PC-9 (cell line): ENCODE measurements at regions not wholly inside any gene's neighbourhood (a gene's known extent, or its start where the extent isn't known, plus 50 kb on each side); places are given as distances from the start of the nearest gene placed in this dataset.

Experiments
- BruUV-seq: library from RNA; stranded (reverse); fragments of 400-500 nt; replicated peaks from 2 replicates; lab custom pipeline; 2021; lab: Mats Ljungman, UMichigan
- CTCF ChIA-PET: fragments of 300-600 bp; sonication (Branson Sonifier 250); formaldehyde crosslinking; loops from one replicate; lab custom pipeline; 2022; ENCODE audit warnings: antibody characterized with exemption; lab: Charles Lee
- POLR2A ChIA-PET: fragments of 300-600 bp; sonication (Branson Sonifier 250); formaldehyde crosslinking; loops from one replicate; lab custom pipeline; 2022; ENCODE audit warnings: antibody characterized with exemption; ENCODE audit not compliant: unreplicated experiment; lab: Charles Lee
- DNase-seq, 2 experiments: peaks; one replicate each; pipeline versions ENCODE4 v3.0.0 to v3.0.0-alpha.2; 2015 to 2022; ENCODE audit warnings: mixed read lengths in 1 of 2
- H2AFZ ChIP-seq: fragments of 200-600 bp; sonication (generic); 2 replicates; pipeline ENCODE4 v1.8.1; 2017; ENCODE audit warnings: antibody characterized with exemption
- H3F3A ChIP-seq: fragments of 200-600 bp; sonication (generic); 2 replicates; pipeline ENCODE4 v1.8.1; 2017; ENCODE audit warnings: antibody characterized with exemption, mild to moderate bottlenecking, low read depth; ENCODE audit not compliant: insufficient read depth
- H3K27ac ChIP-seq: fragments of 200-600 bp; sonication (generic); 2 replicates; pipeline ENCODE4 v1.6.1; 2016; ENCODE audit warnings: mixed run types
- H3K27me3 ChIP-seq: fragments of 200-600 bp; sonication (generic); 2 replicates; pipeline ENCODE4 v1.6.1; 2016; ENCODE audit warnings: low read depth, mixed run types; ENCODE audit not compliant: insufficient read depth
- H3K36me3 ChIP-seq: fragments of 200-600 bp; sonication (generic); 2 replicates; pipeline ENCODE4 v1.6.1; 2016; ENCODE audit warnings: low read depth, mixed run types
- H3K4me1 ChIP-seq: fragments of 200-600 bp; sonication (generic); replicated peaks from 2 replicates; pipeline ENCODE4 v1.6.1; 2016; ENCODE audit warnings: mixed run types; ENCODE audit not compliant: insufficient read depth
- H3K4me2 ChIP-seq: fragments of 200-600 bp; sonication (generic); 2 replicates; pipeline ENCODE4 v1.6.1; 2017; ENCODE audit warnings: mixed run types
- H3K4me3 ChIP-seq: fragments of 200-600 bp; sonication (generic); 2 replicates; pipeline ENCODE4 v1.6.1; 2016; ENCODE audit warnings: mixed run types
- H3K79me2 ChIP-seq: fragments of 200-600 bp; sonication (generic); 2 replicates; pipeline ENCODE4 v1.6.1; 2017; ENCODE audit warnings: low read depth, mixed run types
- H3K9me2 ChIP-seq: fragments of 200-600 bp; sonication (generic); 2 replicates; pipeline ENCODE4 v1.8.1; 2017; ENCODE audit warnings: mild to moderate bottlenecking; ENCODE audit not compliant: insufficient read depth
- H3K9me3 ChIP-seq: fragments of 200-600 bp; sonication (generic); 2 replicates; pipeline ENCODE4 v1.8.1; 2016; ENCODE audit warnings: low read depth; ENCODE audit not compliant: insufficient read depth
- H4K20me1 ChIP-seq: fragments of 200-600 bp; sonication (generic); 2 replicates; pipeline ENCODE4 v1.8.1; 2017; ENCODE audit not compliant: insufficient read depth
- CTCF ChIP-seq: fragments of 200-600 bp; sonication (generic); conservative IDR thresholded peaks from 2 replicates; pipeline ENCODE4 v1.6.1; 2017; ENCODE audit warnings: mixed run types, antibody characterized with exemption, mild to moderate bottlenecking, moderate library complexity
- EZH2 ChIP-seq: fragments of 200-600 bp; sonication (generic); IDR thresholded peaks from 2 replicates; pipeline ENCODE4 v1.8.0; 2017; ENCODE audit warnings: antibody characterized with exemption, low read depth
- intact Hi-C: fragments of 100-400 bp; cut with micrococcal nuclease; formaldehyde crosslinking; loops from one replicate; pipeline ENCODE4 v1.10.0; 2022; ENCODE audit not compliant: unreplicated experiment

GRCh38 chr1:82542141-82542540 is 741.4 kb downstream of the ADGRL2 start:
- no peaks in the 10 kb centered on the region for H3K9me3 ChIP-seq
- ChIA-PET CTCF (no interaction called here), POLR2A (no interaction called here)
- DNase-seq: no peak
- no peak overlapping the region for H3K27ac ChIP-seq
- H4K20me1 ChIP-seq: no peaks in the 10 kb centered on the region
- BruUV-seq: no TSS peak
- no peaks in the 10 kb centered on the region for H3K36me3 ChIP-seq
- no peak overlapping the region for H3K4me2 ChIP-seq
- H2AFZ ChIP-seq: no peak overlapping the region
- intact Hi-C loops: no loop called here
- no peaks in the 10 kb centered on the region for H3K79me2 ChIP-seq
- H3K4me3 ChIP-seq: no peak overlapping the region
- H3K4me1 ChIP-seq: no peaks in the 10 kb centered on the region
- H3F3A ChIP-seq: no peaks in the 10 kb centered on the region
- no peaks in the 10 kb centered on the region for H3K9me2 ChIP-seq
- no peaks in the 10 kb centered on the region for H3K27me3 ChIP-seq
- no peak for TF ChIP-seq CTCF
- no peak for TF ChIP-seq EZH2

GRCh38 chr1:82540006-82540405 is 739.3 kb downstream of the ADGRL2 start:
- no peak for DNase-seq
- Histone ChIP-seq H3F3A (no peaks in the 10 kb centered on the region), H3K4me2 (no peak overlapping the region), H3K27me3 (no peaks in the 10 kb centered on the region), H3K79me2 (no peaks in the 10 kb centered on the region), H3K4me1 (no peaks in the 10 kb centered on the region), H4K20me1 (no peaks in the 10 kb centered on the region), H3K27ac (no peak overlapping the region), H3K4me3 (no peak overlapping the region), H3K36me3 (no peaks in the 10 kb centered on the region), H3K9me3 (no peaks in the 10 kb centered on the region), H2AFZ (no peak overlapping the region), H3K9me2 (no peaks in the 10 kb centered on the region)
- no TSS peak for BruUV-seq
- TF ChIP-seq EZH2: no peak
- no peak for TF ChIP-seq CTCF
- ChIA-PET POLR2A (no interaction called here), CTCF (no interaction called here)
- intact Hi-C loops: no loop called here

- Histone ChIP-seq H3K4me3 (no peak overlapping the region), H3F3A (no peaks in the 10 kb centered on the region), H3K4me2 (no peak overlapping the region), H3K27me3 (no peaks in the 10 kb centered on the region), H3K9me3 (no peaks in the 10 kb centered on the region), H2AFZ (no peak overlapping the region), H3K79me2 (no peaks in the 10 kb centered on the region), H3K27ac (no peak overlapping the region), H3K36me3 (no peaks in the 10 kb centered on the region), H4K20me1 (no peaks in the 10 kb centered on the region), H3K4me1 (no peaks in the 10 kb centered on the region), H3K9me2 (no peaks in the 10 kb centered on the region)
- BruUV-seq: no TSS peak
- ChIA-PET POLR2A (no interaction called here), CTCF (no interaction called here)
- DNase-seq: no peak
- intact Hi-C loops: no loop called here
- TF ChIP-seq EZH2 (no peak), CTCF (no peak)
Observed at GRCh38 chr1:82538876-82539275, 738.1 kb downstream of the ADGRL2 start.
